K562 (cell line): ENCODE measurements at regions not wholly inside any gene's neighbourhood (a gene's known extent, or its start where the extent isn't known, plus 50 kb on each side); places are given as distances from the start of the nearest gene placed in this dataset.

Experiments
- IRF9 ChIP-seq: fragments of 450-650 bp; IDR thresholded peaks from 2 replicates; pipeline ENCODE4 v1.6.1; 2016; ENCODE audit warnings: missing biosample characterization, missing genetic modification characterization
- KLF6 ChIP-seq: fragments of 250-450 bp; sonication (Bioruptor Pico); IDR thresholded peaks from 2 replicates; pipeline ENCODE4 v1.4.0; 2020; ENCODE audit warnings: mild to moderate bottlenecking, moderate library complexity, borderline replicate concordance
- PTTG1 ChIP-seq: fragments of 450-650 bp; IDR thresholded peaks from 2 replicates; pipeline ENCODE4 v1.6.1; 2016; ENCODE audit warnings: low read depth, mild to moderate bottlenecking, missing genetic modification characterization, missing compliant biosample characterization
- ZFP1 ChIP-seq: fragments of 450-650 bp; formaldehyde crosslinking; IDR thresholded peaks from 2 replicates; pipeline ENCODE4 v1.4.0; 2020; ENCODE audit warnings: mild to moderate bottlenecking, mixed read lengths
- ZNF77 ChIP-seq: fragments of 250-450 bp; sonication (Bioruptor Pico); IDR thresholded peaks from 2 replicates; pipeline ENCODE4 v1.5.0; 2020
- TF ChIP-seq, protein P1 (sequence below), 2 experiments: fragments of 450-650 bp in 1 of 2; sonication (generic) in 1 of 2; formaldehyde crosslinking in 1 of 2; IDR thresholded peaks; 2 replicates each; pipeline versions ENCODE4 v1.7.1 to v1.9.0; 2016 to 2022; ENCODE audit warnings: inconsistent platforms in 1 of 2, mild to moderate bottlenecking in 1 of 2, missing genetic modification reagents in 1 of 2
- TF ChIP-seq, protein P2 (sequence below): fragments of 450-650 bp; formaldehyde crosslinking; conservative IDR thresholded peaks from 2 replicates; pipeline ENCODE4 v1.4.0; 2022; ENCODE audit warnings: mild to moderate bottlenecking, missing genetic modification characterization

DNA sequence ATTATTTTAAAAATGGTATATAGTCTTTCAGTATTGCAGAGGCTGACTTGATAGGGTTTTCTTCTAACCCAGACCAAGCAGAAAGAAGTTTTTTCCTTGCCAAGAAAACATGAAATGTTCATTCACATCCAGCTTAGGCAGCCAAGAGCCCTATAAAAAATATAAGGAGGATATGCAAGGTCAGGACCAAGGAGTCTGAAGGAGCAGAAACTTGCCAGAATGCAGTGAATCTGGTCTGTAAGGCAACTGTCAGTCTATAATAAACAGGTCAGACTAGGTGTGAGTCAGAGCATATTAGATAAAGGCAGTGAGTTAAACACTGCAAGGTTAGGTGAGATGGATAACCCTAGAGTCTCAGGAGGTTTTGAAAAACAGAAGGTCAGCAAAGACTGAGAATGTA is 645.5 kb downstream of the C12orf50 start (continued):
- TF ChIP-seq, protein P1, sequence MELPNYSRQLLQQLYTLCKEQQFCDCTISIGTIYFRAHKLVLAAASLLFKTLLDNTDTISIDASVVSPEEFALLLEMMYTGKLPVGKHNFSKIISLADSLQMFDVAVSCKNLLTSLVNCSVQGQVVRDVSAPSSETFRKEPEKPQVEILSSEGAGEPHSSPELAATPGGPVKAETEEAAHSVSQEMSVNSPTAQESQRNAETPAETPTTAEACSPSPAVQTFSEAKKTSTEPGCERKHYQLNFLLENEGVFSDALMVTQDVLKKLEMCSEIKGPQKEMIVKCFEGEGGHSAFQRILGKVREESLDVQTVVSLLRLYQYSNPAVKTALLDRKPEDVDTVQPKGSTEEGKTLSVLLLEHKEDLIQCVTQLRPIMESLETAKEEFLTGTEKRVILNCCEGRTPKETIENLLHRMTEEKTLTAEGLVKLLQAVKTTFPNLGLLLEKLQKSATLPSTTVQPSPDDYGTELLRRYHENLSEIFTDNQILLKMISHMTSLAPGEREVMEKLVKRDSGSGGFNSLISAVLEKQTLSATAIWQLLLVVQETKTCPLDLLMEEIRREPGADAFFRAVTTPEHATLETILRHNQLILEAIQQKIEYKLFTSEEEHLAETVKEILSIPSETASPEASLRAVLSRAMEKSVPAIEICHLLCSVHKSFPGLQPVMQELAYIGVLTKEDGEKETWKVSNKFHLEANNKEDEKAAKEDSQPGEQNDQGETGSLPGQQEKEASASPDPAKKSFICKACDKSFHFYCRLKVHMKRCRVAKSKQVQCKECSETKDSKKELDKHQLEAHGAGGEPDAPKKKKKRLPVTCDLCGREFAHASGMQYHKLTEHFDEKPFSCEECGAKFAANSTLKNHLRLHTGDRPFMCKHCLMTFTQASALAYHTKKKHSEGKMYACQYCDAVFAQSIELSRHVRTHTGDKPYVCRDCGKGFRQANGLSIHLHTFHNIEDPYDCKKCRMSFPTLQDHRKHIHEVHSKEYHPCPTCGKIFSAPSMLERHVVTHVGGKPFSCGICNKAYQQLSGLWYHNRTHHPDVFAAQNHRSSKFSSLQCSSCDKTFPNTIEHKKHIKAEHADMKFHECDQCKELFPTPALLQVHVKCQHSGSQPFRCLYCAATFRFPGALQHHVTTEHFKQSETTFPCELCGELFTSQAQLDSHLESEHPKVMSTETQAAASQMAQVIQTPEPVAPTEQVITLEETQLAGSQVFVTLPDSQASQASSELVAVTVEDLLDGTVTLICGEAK (IDR thresholded peaks at IDR 0.05) = no peak
- TF ChIP-seq, protein P1 (CRISPR knock-in tag; IDR thresholded peaks at IDR 0.05) = no peak
- no peak for TF ChIP-seq KLF6 (CRISPR knock-in tag)
- TF ChIP-seq, protein P2, sequence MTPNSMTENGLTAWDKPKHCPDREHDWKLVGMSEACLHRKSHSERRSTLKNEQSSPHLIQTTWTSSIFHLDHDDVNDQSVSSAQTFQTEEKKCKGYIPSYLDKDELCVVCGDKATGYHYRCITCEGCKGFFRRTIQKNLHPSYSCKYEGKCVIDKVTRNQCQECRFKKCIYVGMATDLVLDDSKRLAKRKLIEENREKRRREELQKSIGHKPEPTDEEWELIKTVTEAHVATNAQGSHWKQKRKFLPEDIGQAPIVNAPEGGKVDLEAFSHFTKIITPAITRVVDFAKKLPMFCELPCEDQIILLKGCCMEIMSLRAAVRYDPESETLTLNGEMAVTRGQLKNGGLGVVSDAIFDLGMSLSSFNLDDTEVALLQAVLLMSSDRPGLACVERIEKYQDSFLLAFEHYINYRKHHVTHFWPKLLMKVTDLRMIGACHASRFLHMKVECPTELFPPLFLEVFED (CRISPR knock-in tag) = no peak
- TF ChIP-seq ZFP1 (CRISPR knock-in tag) = no peak
- no peak for TF ChIP-seq ZNF77
- no peak for TF ChIP-seq PTTG1 (tag)
- no peak for TF ChIP-seq IRF9 (tag)
